Skeletal muscle tissue (tissue), 3 donors: ENCODE measurements at regions not wholly inside any gene's neighbourhood (a gene's known extent, or its start where the extent isn't known, plus 50 kb on each side); places are given as distances from the start of the nearest gene placed in this dataset.

ENCODE experiments used
- H3K27ac ChIP-seq: one replicate; pipeline ENCODE4 v1.7.0; 2013; ENCODE audit warnings: mild to moderate bottlenecking, low read depth, low read length, inconsistent platforms
- H3K27me3 ChIP-seq, 3 donors: one replicate each; pipeline ENCODE4 v1.7.0; 2013; ENCODE audit warnings: low read length in 3 of 3; ENCODE audit not compliant: control insufficient read depth in 3 of 3, insufficient read depth in 3 of 3
- H3K36me3 ChIP-seq, 3 donors: one replicate each; pipeline ENCODE4 v1.7.0; 2013; ENCODE audit warnings: low read length in 3 of 3; ENCODE audit not compliant: control insufficient read depth in 3 of 3, insufficient read depth in 3 of 3
- H3K4me1 ChIP-seq, 3 donors: one replicate each; pipeline ENCODE4 v1.7.0; 2013; ENCODE audit warnings: low read length in 3 of 3, mild to moderate bottlenecking in 3 of 3; ENCODE audit not compliant: control insufficient read depth in 3 of 3, insufficient read depth in 3 of 3
- H3K4me3 ChIP-seq, 3 donors: one replicate each; pipeline ENCODE4 v1.7.0; 2013; ENCODE audit warnings: low read length in 3 of 3
- H3K9ac ChIP-seq, 3 donors: one replicate each; pipeline ENCODE4 v1.7.0; 2013; ENCODE audit warnings: low read length in 3 of 3, mild to moderate bottlenecking in 3 of 3, moderate library complexity in 2 of 3, low read depth in 1 of 3
- H3K9me3 ChIP-seq, 3 donors: one replicate each; pipeline ENCODE4 v1.7.0; 2013; ENCODE audit warnings: low read length in 3 of 3; ENCODE audit not compliant: control insufficient read depth in 3 of 3
- donor health status: Osteomylitis.

GRCh38 chr2:239744706-239745340 is 280.3 kb downstream of the NDUFA10 start:
- no peaks in the 10 kb centered on the region for H3K4me1 ChIP-seq
- H3K4me3 ChIP-seq = no peak overlapping the region
- no peaks in the 10 kb centered on the region for H3K36me3 ChIP-seq
- no peak overlapping the region for H3K27ac ChIP-seq
- H3K9me3 ChIP-seq = no peaks in the 10 kb centered on the region
- peaks cover 0 to 39% (median 3%) of the 10 kb centered on the region in 3 donors for H3K27me3 ChIP-seq
- no peak overlapping the region for H3K9ac ChIP-seq

GRCh38 chr2:239743206-239743605 is 281.9 kb downstream of the NDUFA10 start:
- Histone ChIP-seq H3K4me1 (no peaks in the 10 kb centered on the region), H3K27ac (no peak overlapping the region), H3K4me3 (no peak overlapping the region), H3K36me3 (no peaks in the 10 kb centered on the region), H3K9ac (no peak overlapping the region), H3K9me3 (no peaks in the 10 kb centered on the region), H3K27me3 (peaks cover 3 to 37% (median 4%) of the 10 kb centered on the region in 3 donors)

GRCh38 chr2:239742377-239742776 is 282.8 kb downstream of the NDUFA10 start:
- H3K27me3 ChIP-seq = peaks cover 0 to 32% (median 4%) of the 10 kb centered on the region in 3 donors

GRCh38 chr2:239739206-239739605 is 285.9 kb downstream of the NDUFA10 start:
- Histone ChIP-seq H3K27ac (no peak overlapping the region), H3K4me1 (peaks cover 0 to 2% (median 0%) of the 10 kb centered on the region in 3 donors), H3K27me3 (peaks cover 0 to 14% (median 4%) of the 10 kb centered on the region in 3 donors), H3K36me3 (no peaks in the 10 kb centered on the region), H3K4me3 (no peak overlapping the region), H3K9ac (no peak overlapping the region), H3K9me3 (no peaks in the 10 kb centered on the region)

More at GRCh38 chr2:239742377-239742776, 282.8 kb downstream of the NDUFA10 start:
- H3K36me3 ChIP-seq = no peaks in the 10 kb centered on the region
- no peak overlapping the region for H3K9ac ChIP-seq
- no peaks in the 10 kb centered on the region for H3K4me1 ChIP-seq
- no peak overlapping the region for H3K27ac ChIP-seq
- H3K4me3 ChIP-seq = no peak overlapping the region
- H3K9me3 ChIP-seq = no peaks in the 10 kb centered on the region

GRCh38 chr2:239738159-239738558 is 287.0 kb downstream of the NDUFA10 start:
- Histone ChIP-seq H3K9ac (no peak overlapping the region), H3K4me1 (peaks cover 0 to 2% (median 0%) of the 10 kb centered on the region in 3 donors), H3K4me3 (no peak overlapping the region), H3K36me3 (no peaks in the 10 kb centered on the region), H3K27ac (no peak overlapping the region), H3K27me3 (peaks cover 0 to 14% (median 4%) of the 10 kb centered on the region in 3 donors), H3K9me3 (no peaks in the 10 kb centered on the region)

- H3K4me3 ChIP-seq = no peak overlapping the region
These were observed 288.0 kb downstream of the NDUFA10 start for GRCh38 chr2:239737144-239737463.

GRCh38 chr2:239736358-239737143 is 288.6 kb downstream of the NDUFA10 start:
- no peaks in the 10 kb centered on the region for H3K9me3 ChIP-seq
- H3K27me3 ChIP-seq = peaks cover 0 to 5% (median 4%) of the 10 kb centered on the region in 3 donors
- no peak overlapping the region for H3K27ac ChIP-seq
- peaks cover 0 to 2% (median 0%) of the 10 kb centered on the region in 3 donors for H3K4me1 ChIP-seq
- no peak overlapping the region for H3K9ac ChIP-seq
- no peak overlapping the region for H3K4me3 ChIP-seq
- no peaks in the 10 kb centered on the region for H3K36me3 ChIP-seq

More at GRCh38 chr2:239737144-239737463, 288.0 kb downstream of the NDUFA10 start:
- Histone ChIP-seq H3K27me3 (peaks cover 0 to 9% (median 4%) of the 10 kb centered on the region in 3 donors), H3K4me1 (peaks cover 0 to 2% (median 0%) of the 10 kb centered on the region in 3 donors), H3K27ac (no peak overlapping the region), H3K9me3 (no peaks in the 10 kb centered on the region), H3K36me3 (no peaks in the 10 kb centered on the region), H3K9ac (no peak overlapping the region)

GRCh38 chr2:239735829-239736357 is 289.2 kb downstream of the NDUFA10 start:
- Histone ChIP-seq H3K27me3 (peaks cover 0 to 4% (median under 1%) of the 10 kb centered on the region in 3 donors), H3K4me3 (no peak overlapping the region), H3K9me3 (no peaks in the 10 kb centered on the region), H3K27ac (no peak overlapping the region), H3K36me3 (no peaks in the 10 kb centered on the region), H3K9ac (no peak overlapping the region), H3K4me1 (peaks cover 0 to 2% (median 0%) of the 10 kb centered on the region in 3 donors)

- Histone ChIP-seq H3K36me3 (no peaks in the 10 kb centered on the region), H3K27ac (no peak overlapping the region), H3K9ac (no peak overlapping the region)
These were observed 289.9 kb downstream of the NDUFA10 start for GRCh38 chr2:239735131-239735828.

More at GRCh38 chr2:239735131-239735828, 289.9 kb downstream of the NDUFA10 start:
- Histone ChIP-seq H3K4me1 (peaks cover 0 to 2% (median 0%) of the 10 kb centered on the region in 3 donors), H3K27me3 (peaks cover 0 to 4% (median 0%) of the 10 kb centered on the region in 3 donors), H3K9me3 (no peaks in the 10 kb centered on the region), H3K4me3 (no peak overlapping the region)
